ENCODE measurements at regions not wholly inside any gene's neighbourhood (a gene's known extent, or its start where the extent isn't known, plus 50 kb on each side); places are given as distances from the start of the nearest gene placed in this dataset.

GRCh38 chr6:134663356-134663755, 286.5 kb downstream of the ALDH8A1 start:
- Histone ChIP-seq H3K79me2 (ENCODE audit: control insufficient read depth, insufficient read depth, low read length) (no peaks in the 10 kb centered on the region), H3K4me3 (replicated peaks in 1 of 3; ENCODE audit: insufficient read depth in 1 of 3, low read depth in 1 of 3, low read length in 3 of 3) (no peak overlapping the region), H3K9ac (replicated peaks; ENCODE audit: extremely low read depth, insufficient read depth, low read length) (no peak overlapping the region), H3K9me3 (replicated peaks; ENCODE audit: control insufficient read depth, insufficient read depth, low read length) (no peaks in the 10 kb centered on the region), H2AFZ (ENCODE audit: low read depth, low read length) (no peak overlapping the region), H3K36me3 (ENCODE audit: control insufficient read depth in 2 of 2, extremely low read depth in 1 of 2, insufficient read depth in 2 of 2, low read length in 2 of 2) (no peaks in the 10 kb centered on the region), H4K20me1 (replicated peaks; ENCODE audit: control insufficient read depth, extremely low read depth, insufficient read depth, low read length) (no peaks in the 10 kb centered on the region), H3K27me3 (ENCODE audit: control insufficient read depth in 2 of 2, insufficient read depth in 2 of 2, low read length in 2 of 2) (no peaks in the 10 kb centered on the region), H3K4me2 (ENCODE audit: insufficient read depth, low read length) (no peak overlapping the region), H3K9me1 (replicated peaks; ENCODE audit: control insufficient read depth, extremely low read depth, insufficient read depth, low read length) (no peaks in the 10 kb centered on the region), H3K4me1 (ENCODE audit: control insufficient read depth, extremely low read depth, insufficient read depth, low read length) (no peaks in the 10 kb centered on the region), H3K27ac (ENCODE audit: insufficient read depth, low read depth, low read length) (no peak overlapping the region)
- intact Hi-C loops (cut with micrococcal nuclease), result no loop called here
- POLR2A ChIA-PET, result no interaction called here
- CTCF ChIA-PET, result interaction anchor here (1.6 kb wide), 1 partner anchor 10 kb away, joined by 7 read pairs; no protein-coding TSS in a partner anchor
- TF ChIP-seq CTCF (IDR thresholded peaks at IDR 0.05; ENCODE audit: extremely low read depth in 1 of 2, insufficient read depth in 1 of 2, low read depth in 1 of 2, low read length in 2 of 2), result no peak
- no peak for TF ChIP-seq FOS (IDR thresholded peaks at IDR 0.05; ENCODE audit: borderline replicate concordance, insufficient read depth, low read length)
- no peak for TF ChIP-seq MAX (IDR thresholded peaks at IDR 0.05; ENCODE audit: insufficient read depth, insufficient read length)
- no peak for TF ChIP-seq GATA2 (IDR thresholded peaks at IDR 0.05; ENCODE audit: insufficient read depth, insufficient read length, low read depth, low read length)
- no peak for TF ChIP-seq POLR2AphosphoS5 (IDR thresholded peaks at IDR 0.05; ENCODE audit: insufficient read depth, low read depth, low read length)
- no peak for TF ChIP-seq POLR2A (IDR thresholded peaks at IDR 0.05; ENCODE audit: low read depth, low read length)
- no peak for TF ChIP-seq EZH2 (IDR thresholded peaks at IDR 0.05; ENCODE audit: borderline replicate concordance, low read depth, low read length, severe bottlenecking)
- no peak for TF ChIP-seq JUN (IDR thresholded peaks at IDR 0.05; ENCODE audit: borderline replicate concordance, insufficient read depth, insufficient read length, low read depth)
- TF ChIP-seq MYC (IDR thresholded peaks at IDR 0.05; ENCODE audit: low read depth, low read length), result no peak
- dilution Hi-C loops (cut with MboI; ENCODE audit: extremely low pct_ligation_motif_present, low sequenced_read_pairs), result no loop called here
- DNase-seq (ENCODE audit: low read depth, low spot score) (no peak), FAIRE-seq (no peak)
- no TSS peak for BruUV-seq (replicated peaks)

All from endothelial cell of umbilical vein (primary cell).